Skeletal muscle satellite cell (primary cell): ENCODE measurements at regions not wholly inside any gene's neighbourhood (a gene's known extent, or its start where the extent isn't known, plus 50 kb on each side); places are given as distances from the start of the nearest gene placed in this dataset.

ENCODE experiments used
- H3K27me3 ChIP-seq: 2 replicates; pipeline ENCODE4 v1.7.0; 2013; ENCODE audit warnings: low read length; ENCODE audit not compliant: control insufficient read depth, insufficient read depth
- H3K36me3 ChIP-seq: 2 replicates; pipeline ENCODE4 v1.7.0; 2013; ENCODE audit warnings: mild to moderate bottlenecking, control low read depth, low read length; ENCODE audit not compliant: insufficient read depth
- H3K4me1 ChIP-seq: 2 replicates; pipeline ENCODE4 v1.7.0; 2013; ENCODE audit warnings: low read length; ENCODE audit not compliant: control insufficient read depth, insufficient read depth
- H3K4me2 ChIP-seq: 2 replicates; pipeline ENCODE4 v1.7.0; 2013; ENCODE audit warnings: mild to moderate bottlenecking, low read length
- H3K4me3 ChIP-seq: 2 replicates; pipeline ENCODE4 v1.7.0; 2013; ENCODE audit warnings: low read length
- H3K9ac ChIP-seq: 2 replicates; pipeline ENCODE4 v1.7.0; 2013; ENCODE audit warnings: mild to moderate bottlenecking, low read depth, low read length, moderate library complexity
- H3K9me3 ChIP-seq: replicated peaks from 2 replicates; pipeline ENCODE4 v1.7.0; 2013; ENCODE audit warnings: mild to moderate bottlenecking, control low read depth, low read length

- Histone ChIP-seq H3K9ac (no peak overlapping the region), H3K9me3 (no peaks in the 10 kb centered on the region), H3K36me3 (no peaks in the 10 kb centered on the region), H3K4me3 (no peak overlapping the region), H3K4me1 (no peaks in the 10 kb centered on the region), H3K27me3 (no peaks in the 10 kb centered on the region), H3K4me2 (no peak overlapping the region)
These were observed 486.5 kb downstream of the GRXCR1 start for GRCh38 chr4:43379016-43379415.

DNA sequence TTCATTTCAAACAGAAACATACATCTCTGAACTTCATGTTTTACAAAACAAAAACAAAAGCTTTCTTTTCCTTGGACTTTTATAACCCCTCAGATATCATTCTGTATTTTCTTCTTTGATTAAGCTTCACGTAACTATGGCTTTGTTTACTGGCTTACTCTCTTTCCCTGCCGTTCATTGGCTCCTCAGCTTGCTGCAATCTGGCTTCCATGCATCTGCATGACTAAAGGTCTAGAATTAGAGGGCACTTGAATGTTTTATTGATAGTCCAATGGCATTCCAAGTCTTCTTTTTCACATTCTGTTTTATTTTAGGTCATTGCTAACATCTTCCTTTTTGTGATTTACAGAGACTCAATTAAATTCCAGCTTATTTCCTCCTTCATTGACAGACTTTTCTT is 487.6 kb downstream of the GRXCR1 start:
- Histone ChIP-seq H3K9ac (no peak overlapping the region), H3K9me3 (no peaks in the 10 kb centered on the region), H3K4me1 (no peaks in the 10 kb centered on the region), H3K4me3 (no peak overlapping the region), H3K27me3 (no peaks in the 10 kb centered on the region), H3K4me2 (no peak overlapping the region), H3K36me3 (no peaks in the 10 kb centered on the region)

DNA sequence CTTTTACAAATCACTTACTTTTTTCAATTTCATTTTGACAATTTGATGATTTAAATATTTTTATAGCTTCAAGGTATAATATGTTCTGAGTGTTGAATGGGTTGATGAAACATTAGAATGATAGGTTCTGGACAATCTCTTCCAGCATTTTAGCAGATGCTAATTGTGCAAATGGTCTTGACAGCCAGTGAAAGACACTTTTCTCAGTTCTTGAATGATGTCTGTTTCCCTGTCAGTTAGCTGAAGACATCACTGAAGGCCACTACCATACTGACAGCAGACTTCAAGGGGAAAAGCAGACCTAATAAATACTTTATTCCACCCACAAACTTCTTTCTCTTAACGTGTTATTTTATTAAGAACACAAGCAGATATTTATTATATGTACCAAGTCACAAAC is 498.6 kb downstream of the GRXCR1 start:
- Histone ChIP-seq H3K9me3 (no peaks in the 10 kb centered on the region), H3K4me1 (no peaks in the 10 kb centered on the region), H3K27me3 (no peaks in the 10 kb centered on the region), H3K36me3 (no peaks in the 10 kb centered on the region), H3K4me2 (no peak overlapping the region), H3K4me3 (no peak overlapping the region), H3K9ac (no peak overlapping the region)

- Histone ChIP-seq H3K9me3 (no peaks in the 10 kb centered on the region), H3K4me1 (no peaks in the 10 kb centered on the region), H3K36me3 (no peaks in the 10 kb centered on the region), H3K9ac (no peak overlapping the region), H3K4me2 (no peak overlapping the region), H3K27me3 (no peaks in the 10 kb centered on the region), H3K4me3 (no peak overlapping the region)
These were observed 502.5 kb downstream of the GRXCR1 start for GRCh38 chr4:43394976-43395375.

- no peaks in the 10 kb centered on the region for H3K27me3 ChIP-seq
- H3K9ac ChIP-seq = no peak overlapping the region
- no peaks in the 10 kb centered on the region for H3K4me1 ChIP-seq
- H3K36me3 ChIP-seq = no peaks in the 10 kb centered on the region
- H3K4me3 ChIP-seq = no peak overlapping the region
- no peak overlapping the region for H3K4me2 ChIP-seq
- H3K9me3 ChIP-seq = no peaks in the 10 kb centered on the region
These were observed 507.2 kb downstream of the GRXCR1 start for GRCh38 chr4:43399726-43400125.

DNA sequence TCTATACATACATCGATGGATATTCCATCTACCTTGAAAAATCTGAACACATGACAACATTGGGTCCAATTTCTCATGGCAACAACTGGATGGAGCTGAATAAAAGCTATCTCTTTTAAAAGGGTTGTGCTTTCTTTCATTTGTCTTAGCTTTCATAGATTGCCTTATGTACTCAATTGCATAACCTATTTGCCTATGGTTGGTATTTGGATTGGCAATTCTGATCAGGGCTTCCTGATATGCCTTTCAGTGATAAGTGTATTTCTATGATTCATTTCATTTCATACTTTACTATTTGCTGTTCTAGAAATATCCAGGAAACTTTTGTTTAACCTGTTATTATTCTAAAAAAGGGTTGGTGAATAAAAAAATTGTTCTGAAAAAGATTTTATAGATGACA is 509.9 kb downstream of the GRXCR1 start:
- Histone ChIP-seq H3K27me3 (no peaks in the 10 kb centered on the region), H3K9ac (no peak overlapping the region), H3K4me1 (no peaks in the 10 kb centered on the region), H3K9me3 (no peaks in the 10 kb centered on the region), H3K36me3 (no peaks in the 10 kb centered on the region), H3K4me3 (no peak overlapping the region), H3K4me2 (no peak overlapping the region)

GRCh38 chr4:43410636-43411035 is 518.1 kb downstream of the GRXCR1 start:
- no peak overlapping the region for H3K4me2 ChIP-seq
- no peak overlapping the region for H3K9ac ChIP-seq
- H3K4me1 ChIP-seq = no peaks in the 10 kb centered on the region

GRCh38 chr4:43411226-43411625 is 518.7 kb downstream of the GRXCR1 start:
- no peak overlapping the region for H3K4me2 ChIP-seq
- no peak overlapping the region for H3K4me3 ChIP-seq
- no peak overlapping the region for H3K9ac ChIP-seq
- H3K36me3 ChIP-seq = no peaks in the 10 kb centered on the region
- H3K27me3 ChIP-seq = no peaks in the 10 kb centered on the region
- no peaks in the 10 kb centered on the region for H3K4me1 ChIP-seq
- H3K9me3 ChIP-seq = no peaks in the 10 kb centered on the region

More at GRCh38 chr4:43410636-43411035, 518.1 kb downstream of the GRXCR1 start:
- Histone ChIP-seq H3K36me3 (no peaks in the 10 kb centered on the region), H3K27me3 (no peaks in the 10 kb centered on the region), H3K9me3 (no peaks in the 10 kb centered on the region), H3K4me3 (no peak overlapping the region)

DNA sequence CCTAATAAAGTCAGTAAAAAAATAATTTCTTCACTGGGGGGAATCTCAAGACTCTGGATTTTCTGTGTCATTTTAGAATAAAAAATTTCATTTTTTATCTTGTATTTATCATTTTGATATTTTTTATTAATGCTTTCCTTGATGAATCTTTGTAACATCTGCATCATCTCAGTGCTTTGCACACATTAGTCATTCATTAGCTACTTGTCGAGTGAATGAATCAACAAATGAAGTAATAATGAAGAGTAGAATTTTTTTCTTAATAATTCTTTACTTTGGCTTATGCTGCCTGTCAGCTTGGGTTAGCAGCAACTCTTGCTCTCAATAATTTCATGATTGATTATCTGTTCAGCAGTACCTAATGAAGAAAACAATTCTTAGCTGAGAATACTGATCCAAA is 530.8 kb downstream of the GRXCR1 start:
- no peaks in the 10 kb centered on the region for H3K27me3 ChIP-seq
- no peak overlapping the region for H3K4me3 ChIP-seq
- no peaks in the 10 kb centered on the region for H3K9me3 ChIP-seq
- no peaks in the 10 kb centered on the region for H3K4me1 ChIP-seq
- H3K4me2 ChIP-seq = no peak overlapping the region
- no peaks in the 10 kb centered on the region for H3K36me3 ChIP-seq
- no peak overlapping the region for H3K9ac ChIP-seq

GRCh38 chr4:43425206-43425605 is 532.7 kb downstream of the GRXCR1 start:
- H3K4me3 ChIP-seq = no peak overlapping the region
- no peaks in the 10 kb centered on the region for H3K4me1 ChIP-seq
- H3K9ac ChIP-seq = no peak overlapping the region
- H3K4me2 ChIP-seq = no peak overlapping the region
- H3K36me3 ChIP-seq = no peaks in the 10 kb centered on the region
- H3K9me3 ChIP-seq = no peaks in the 10 kb centered on the region
- H3K27me3 ChIP-seq = no peaks in the 10 kb centered on the region

DNA sequence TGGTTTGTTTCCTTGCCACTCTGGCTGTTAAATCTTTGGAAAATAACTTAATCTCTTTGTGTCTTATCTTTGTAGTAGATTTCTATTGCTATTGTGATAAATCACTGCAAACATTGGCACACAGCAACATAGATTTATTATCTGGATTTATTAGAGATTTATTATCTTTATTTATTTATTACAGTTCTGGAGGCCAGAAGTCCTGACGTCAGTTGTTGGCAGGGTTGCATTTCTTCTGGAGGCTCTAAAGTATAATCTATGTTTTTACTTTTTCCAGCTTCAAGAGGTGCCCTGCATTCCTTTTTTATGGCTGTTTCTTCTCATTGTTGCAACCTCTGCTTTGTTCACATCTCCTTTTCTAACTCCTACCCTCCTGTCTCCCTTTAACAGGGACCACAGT is 542.8 kb downstream of the GRXCR1 start:
- no peak overlapping the region for H3K4me3 ChIP-seq
- no peaks in the 10 kb centered on the region for H3K27me3 ChIP-seq
- H3K4me2 ChIP-seq = no peak overlapping the region
- H3K4me1 ChIP-seq = no peaks in the 10 kb centered on the region
- H3K9me3 ChIP-seq = no peaks in the 10 kb centered on the region
- H3K36me3 ChIP-seq = no peaks in the 10 kb centered on the region
- H3K9ac ChIP-seq = no peak overlapping the region

- H3K4me1 ChIP-seq = peaks cover 23% of the 10 kb centered on the region
- H3K9ac ChIP-seq = no peak overlapping the region
- no peak overlapping the region for H3K4me2 ChIP-seq
- no peaks in the 10 kb centered on the region for H3K9me3 ChIP-seq
- H3K36me3 ChIP-seq = no peaks in the 10 kb centered on the region
- no peak overlapping the region for H3K4me3 ChIP-seq
- H3K27me3 ChIP-seq = no peaks in the 10 kb centered on the region
These were observed 560.4 kb downstream of the GRXCR1 start for GRCh38 chr4:43452948-43453347.
